ENCODE measurements at regions not wholly inside any gene's neighbourhood (a gene's known extent, or its start where the extent isn't known, plus 50 kb on each side); places are given as distances from the start of the nearest gene placed in this dataset.

DNA sequence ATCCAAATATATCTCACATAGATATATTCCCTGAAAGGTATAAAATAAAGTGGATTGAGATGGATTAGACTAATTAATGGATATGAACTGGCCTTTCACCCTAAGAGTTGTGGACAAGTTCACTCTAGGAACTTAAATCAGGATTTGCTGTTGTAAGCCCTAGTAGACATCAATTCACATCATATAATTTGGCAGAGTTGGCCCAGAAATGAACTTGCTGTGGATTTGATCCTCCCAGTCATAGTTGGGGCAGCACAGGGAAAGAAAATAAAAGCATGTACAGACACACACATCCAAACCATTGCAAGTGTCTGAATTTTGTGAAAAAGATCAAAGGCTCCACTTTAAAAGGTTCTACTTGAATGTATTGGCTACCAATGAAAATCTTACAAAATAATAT, 734.7 kb upstream of the NR2F2 start:
- no peak for DNase-seq

- DNase-seq: no peak
Measured at GRCh38 chr15:95596496-95596895, 734.0 kb upstream of the NR2F2 start.

GRCh38 chr15:95598251-95598855, 732.1 kb upstream of the NR2F2 start:
- DNase-seq: no peak

DNA sequence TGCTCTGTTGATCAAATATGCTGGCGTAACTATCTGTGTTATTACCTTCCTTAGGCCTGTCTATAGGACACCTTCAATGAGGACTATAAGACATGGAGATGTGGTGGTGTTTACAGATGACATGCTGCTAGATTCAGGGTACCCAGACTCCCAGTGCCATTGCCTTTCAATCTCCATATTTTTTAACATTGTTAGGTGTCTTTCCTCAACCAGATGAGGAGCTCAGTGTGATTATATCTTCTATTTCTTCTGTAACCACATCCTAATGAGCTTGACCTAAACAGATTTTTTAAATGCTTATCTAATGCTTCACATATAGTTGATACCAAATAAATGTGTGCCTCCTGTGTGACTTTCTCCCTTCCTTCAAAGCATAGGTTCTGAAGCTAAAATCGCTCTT, 730.1 kb upstream of the NR2F2 start:
- DNase-seq: no peak

DNA sequence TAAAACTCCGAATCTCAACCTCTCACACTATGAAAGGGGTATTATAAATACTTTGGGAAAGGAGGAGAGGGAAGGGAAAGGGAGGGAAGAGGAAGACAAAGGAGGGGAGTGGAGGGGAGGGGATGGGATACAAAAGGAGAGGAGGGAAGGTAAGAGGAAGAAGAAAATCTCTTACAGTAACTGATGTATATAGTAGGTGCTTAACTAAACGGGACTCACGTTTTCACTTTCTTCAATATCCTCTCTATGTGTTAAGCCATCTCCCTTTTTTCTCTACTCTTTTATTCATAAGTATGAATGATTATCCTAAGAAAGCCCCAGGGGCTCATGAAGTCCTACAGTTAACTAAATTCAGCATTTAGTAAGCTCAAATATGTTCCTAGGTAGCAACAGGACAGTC, 729.6 kb upstream of the NR2F2 start:
- no peak for DNase-seq

DNA sequence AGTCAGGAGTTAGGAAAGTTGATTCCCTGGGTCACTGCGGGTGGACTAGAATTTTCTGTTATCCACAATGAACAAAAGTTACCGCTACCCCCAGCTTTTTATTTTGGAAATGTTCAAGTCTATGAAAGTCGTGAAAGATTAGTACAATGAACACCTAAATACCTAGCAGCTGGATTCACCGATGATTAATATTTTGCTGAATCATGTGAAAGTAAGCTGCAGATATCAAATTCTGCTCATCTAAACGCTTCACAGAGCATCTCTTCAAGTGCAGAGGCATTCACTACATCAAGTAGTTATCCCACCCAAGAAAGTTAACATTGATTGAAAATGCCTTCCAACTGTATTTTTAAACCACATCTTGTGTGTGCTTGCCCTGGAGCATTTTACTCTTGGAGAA, 729.0 kb upstream of the NR2F2 start:
- no peak for DNase-seq

DNA sequence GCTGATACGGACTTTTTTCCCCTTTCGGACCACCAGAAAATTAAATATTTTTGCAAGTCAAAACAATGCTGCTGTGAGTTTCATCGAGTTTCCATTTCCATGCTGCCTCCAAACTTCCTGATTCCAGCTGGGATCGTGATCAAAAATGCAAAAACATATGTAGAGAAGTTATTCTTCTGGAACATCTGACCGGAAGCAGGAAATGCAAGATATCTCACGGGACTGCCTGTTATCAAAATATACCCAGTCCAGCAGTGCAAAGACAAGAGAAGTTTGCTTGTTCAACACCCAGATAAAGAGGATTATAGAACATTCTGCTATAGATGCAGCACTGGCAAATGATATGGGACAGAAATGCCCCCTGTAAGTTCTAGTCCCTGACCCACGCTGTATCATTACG, 726.7 kb upstream of the NR2F2 start:
- no peak for DNase-seq

- no peak for DNase-seq
Measured at GRCh38 chr15:95604634-95605036, 725.9 kb upstream of the NR2F2 start.

- no peak for DNase-seq
Measured at GRCh38 chr15:95605098-95605497, 725.4 kb upstream of the NR2F2 start.

GRCh38 chr15:95606551-95606950, 723.9 kb upstream of the NR2F2 start:
- no peak for DNase-seq

- DNase-seq: no peak
Measured at GRCh38 chr15:95608371-95608770, 722.1 kb upstream of the NR2F2 start.

DNA sequence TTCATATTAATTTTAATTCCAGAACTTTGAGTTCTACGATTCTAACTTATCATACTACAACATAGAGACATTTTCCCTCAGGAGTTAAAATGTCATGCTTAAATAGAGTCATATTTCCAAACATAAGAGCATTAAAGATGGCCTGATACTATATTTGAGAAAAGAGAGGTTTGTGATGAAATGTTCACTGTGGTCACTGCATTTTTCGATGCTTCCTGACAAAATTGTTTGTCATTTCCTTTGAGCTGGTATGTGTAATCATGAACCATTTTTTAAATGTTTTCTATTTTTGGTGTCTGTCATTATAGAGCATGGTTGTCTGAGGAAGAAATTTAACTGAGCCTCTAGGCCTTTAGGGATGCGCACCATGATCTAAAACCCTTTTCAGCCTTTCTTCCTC, 721.4 kb upstream of the NR2F2 start:
- DNase-seq: no peak

DNA sequence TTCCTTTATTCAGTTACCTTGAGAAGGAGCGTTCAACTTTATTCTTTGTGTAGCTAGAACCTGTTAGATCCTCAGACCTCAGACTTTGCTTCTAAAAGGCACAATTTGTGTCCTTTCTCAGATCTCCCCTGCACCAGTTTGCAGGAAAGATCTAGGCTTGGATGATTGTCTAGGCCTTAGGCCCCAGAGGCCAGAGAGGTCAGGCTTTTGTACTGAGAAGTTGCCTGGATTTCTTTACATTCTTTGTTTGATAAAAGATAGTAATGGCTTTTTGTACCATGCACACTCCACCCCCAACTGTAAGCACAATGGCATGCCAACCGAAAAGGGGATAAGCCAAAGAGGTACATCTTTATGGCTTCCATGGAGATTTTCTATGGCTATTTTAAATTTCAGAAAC, 719.6 kb upstream of the NR2F2 start:
- no peak for DNase-seq

- DNase-seq: no peak
Measured at GRCh38 chr15:95615436-95615835, 715.1 kb upstream of the NR2F2 start.

- no peak for DNase-seq
Measured at GRCh38 chr15:95616306-95616705, 714.2 kb upstream of the NR2F2 start.

GRCh38 chr15:95620934-95621579, 709.4 kb upstream of the NR2F2 start:
- no peak for DNase-seq

GRCh38 chr15:95622843-95623242, 707.7 kb upstream of the NR2F2 start:
- no peak for DNase-seq

- no peak for DNase-seq
Measured at GRCh38 chr15:95624100-95624499, 706.4 kb upstream of the NR2F2 start.

GRCh38 chr15:95624616-95625361, 705.7 kb upstream of the NR2F2 start:
- no peak for DNase-seq

DNA sequence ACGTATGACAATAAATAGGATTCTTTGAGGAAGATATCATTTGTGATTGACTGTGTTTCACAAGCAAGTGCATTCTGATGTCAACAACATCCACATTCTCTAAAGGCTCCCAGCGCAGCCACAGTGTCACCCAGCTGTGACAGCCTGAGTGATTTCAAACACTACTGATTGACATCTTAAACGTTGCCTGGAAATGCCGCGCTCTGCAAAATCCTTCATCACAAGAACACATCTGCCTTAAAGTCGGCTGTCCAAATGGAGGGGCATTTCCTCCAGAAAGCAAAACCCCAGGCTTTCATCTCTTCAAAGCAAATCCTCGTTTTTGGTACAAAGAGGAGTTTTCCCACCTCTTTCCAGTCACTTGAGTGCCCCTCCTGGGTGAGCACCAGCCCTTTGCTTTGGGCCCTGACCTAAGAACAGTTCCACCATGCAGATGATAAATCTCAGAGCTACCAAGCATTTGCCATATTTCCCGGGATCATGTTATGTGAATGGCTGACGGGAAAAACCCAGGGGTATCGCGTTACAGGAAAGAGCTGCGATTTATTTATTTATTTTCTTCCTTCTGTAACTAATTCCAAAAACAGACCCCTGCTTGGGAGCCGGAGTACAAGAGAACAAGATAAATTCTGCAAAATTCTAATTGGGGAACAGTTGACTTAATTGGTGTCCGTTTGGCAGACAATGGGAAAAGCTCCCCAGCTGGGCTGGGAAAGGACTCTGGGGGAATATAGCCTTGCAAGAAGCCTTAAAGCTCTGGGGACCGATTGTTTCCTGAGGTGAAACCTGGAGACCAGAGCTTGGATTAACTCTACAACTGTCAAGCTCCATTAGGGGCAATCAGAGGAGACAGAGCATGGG, 703.8 kb upstream of the NR2F2 start:
- DNase-seq: no peak

- DNase-seq: no peak
Measured at GRCh38 chr15:95629503-95630168, 700.9 kb upstream of the NR2F2 start.

DNA sequence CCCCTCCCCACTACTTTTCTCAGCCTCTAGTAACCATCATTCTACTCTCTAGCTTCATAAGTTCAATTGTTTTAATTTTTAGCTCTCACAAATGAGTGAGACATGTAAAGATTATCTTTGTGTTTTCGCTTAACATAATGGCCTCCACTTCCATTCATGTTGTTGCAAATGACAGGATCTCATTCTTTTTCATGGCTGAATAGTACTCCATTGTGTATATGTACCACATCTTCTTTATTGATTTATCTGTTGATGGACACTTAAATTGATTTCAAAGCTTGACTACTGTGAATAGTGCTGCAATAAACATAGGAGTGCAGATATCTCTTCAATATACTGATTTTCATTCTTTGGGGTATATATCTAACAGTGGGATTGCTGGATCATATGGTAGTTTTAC, 699.8 kb upstream of the NR2F2 start:
- DNase-seq: no peak

DNA sequence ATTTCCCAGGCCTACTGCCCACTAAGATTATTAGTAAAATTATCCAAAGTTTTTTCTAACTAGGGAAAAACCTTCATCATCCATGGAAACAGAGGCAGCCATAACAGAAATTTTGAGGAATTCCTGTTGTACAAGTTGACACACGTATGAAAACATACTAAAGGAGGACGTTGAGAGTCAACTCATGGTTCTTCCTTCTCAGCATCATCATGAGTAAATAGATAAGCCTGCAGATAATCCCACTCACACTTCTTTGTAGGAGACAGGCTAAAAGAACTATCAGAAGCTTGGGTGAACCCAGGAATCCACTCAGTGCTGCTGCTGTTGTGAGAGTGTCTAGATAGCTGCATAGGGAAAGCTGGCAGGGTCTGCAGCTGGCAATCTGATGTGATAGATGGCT, 694.8 kb upstream of the NR2F2 start:
- no peak for DNase-seq
